Bronchial epithelial cell (primary cell): ENCODE measurements at regions not wholly inside any gene's neighbourhood (a gene's known extent, or its start where the extent isn't known, plus 50 kb on each side); places are given as distances from the start of the nearest gene placed in this dataset.

Experiments
- DNase-seq: peaks from one replicate; pipeline ENCODE4 v3.0.0-alpha.2; 2010; ENCODE audit warnings: low read depth
- FAIRE-seq: peaks from 2 replicates; lab custom pipeline; 2011; peaks lifted over from hg19 to GRCh38; lab: Jason Lieb, UNC
- H3K27me3 ChIP-seq: 2 replicates; pipeline ENCODE4 v1.5.1; 2011; ENCODE audit warnings: low read length; ENCODE audit not compliant: control insufficient read depth, insufficient read depth
- H3K36me3 ChIP-seq: 2 replicates; pipeline ENCODE4 v1.5.1; 2011; ENCODE audit warnings: low read length; ENCODE audit not compliant: control insufficient read depth, insufficient read depth
- H3K4me3 ChIP-seq: 2 replicates; pipeline ENCODE4 v1.5.1; 2011; ENCODE audit warnings: mild to moderate bottlenecking, low read depth, low read length, control low read depth
- CTCF ChIP-seq: IDR thresholded peaks from 2 replicates; pipeline ENCODE4 v1.5.1; 2011; ENCODE audit warnings: mild to moderate bottlenecking, moderate library complexity, low read length, control low read depth, inconsistent platforms; ENCODE audit not compliant: insufficient read depth, severe bottlenecking

GRCh38 chr6:113586413-113587077 lies 270.6 kb upstream of the MARCKS start:
- no peaks in the 10 kb centered on the region for H3K36me3 ChIP-seq
- FAIRE-seq (no peak), DNase-seq (peak; percentile 46)
- TF ChIP-seq CTCF = no peak
- H3K27me3 ChIP-seq = no peaks in the 10 kb centered on the region
- no peak overlapping the region for H3K4me3 ChIP-seq

- H3K36me3 ChIP-seq = no peaks in the 10 kb centered on the region
- H3K4me3 ChIP-seq = no peak overlapping the region
- FAIRE-seq (no peak), DNase-seq (no peak)
- TF ChIP-seq CTCF = no peak
- H3K27me3 ChIP-seq = no peaks in the 10 kb centered on the region
Measured at GRCh38 chr6:113587078-113587699, 270.0 kb upstream of the MARCKS start.

GRCh38 chr6:113588646-113589045 lies 268.5 kb upstream of the MARCKS start:
- Histone ChIP-seq H3K27me3 (no peaks in the 10 kb centered on the region), H3K36me3 (no peaks in the 10 kb centered on the region), H3K4me3 (no peak overlapping the region)
- no peak for TF ChIP-seq CTCF
- FAIRE-seq (no peak), DNase-seq (no peak)

- FAIRE-seq (no peak), DNase-seq (peak; percentile 61)
- no peak for TF ChIP-seq CTCF
- no peaks in the 10 kb centered on the region for H3K36me3 ChIP-seq
- no peak overlapping the region for H3K4me3 ChIP-seq
- no peaks in the 10 kb centered on the region for H3K27me3 ChIP-seq
Measured at GRCh38 chr6:113591896-113592827, 265.0 kb upstream of the MARCKS start.

GRCh38 chr6:113594726-113595125 lies 262.4 kb upstream of the MARCKS start:
- TF ChIP-seq CTCF = no peak
- DNase-seq (no peak), FAIRE-seq (no peak)
- H3K4me3 ChIP-seq = no peak overlapping the region
- H3K36me3 ChIP-seq = no peaks in the 10 kb centered on the region
- H3K27me3 ChIP-seq = no peaks in the 10 kb centered on the region
